Fibroblast of skin of right biceps (primary cell): ENCODE measurements at regions not wholly inside any gene's neighbourhood (a gene's known extent, or its start where the extent isn't known, plus 50 kb on each side); places are given as distances from the start of the nearest gene placed in this dataset.

Experiments used
- DNase-seq: peaks from one replicate; pipeline ENCODE4 v3.0.0-alpha.2; 2013

- DNase-seq: no peak
Observed at GRCh38 chr5:54634089-54634488, 116.5 kb downstream of the SNX18 start.

- DNase-seq: no peak
Observed at GRCh38 chr5:54632131-54632701, 114.7 kb downstream of the SNX18 start.

GRCh38 chr5:54630738-54631359 is 113.3 kb downstream of the SNX18 start:
- peak; percentile 45 for DNase-seq

- DNase-seq: no peak
Observed at GRCh38 chr5:54629115-54629514, 111.6 kb downstream of the SNX18 start.

GRCh38 chr5:54628050-54628449 is 110.5 kb downstream of the SNX18 start:
- no peak for DNase-seq

- no peak for DNase-seq
Observed at GRCh38 chr5:54626407-54626806, 108.8 kb downstream of the SNX18 start.

- DNase-seq: peak; percentile 86
Observed at GRCh38 chr5:54624805-54625568, 107.4 kb downstream of the SNX18 start.

GRCh38 chr5:54621709-54622108 is 104.2 kb downstream of the SNX18 start:
- no peak for DNase-seq

- no peak for DNase-seq
Observed at GRCh38 chr5:54621048-54621447, 103.5 kb downstream of the SNX18 start.

GRCh38 chr5:54620141-54620933 is 102.8 kb downstream of the SNX18 start:
- DNase-seq: no peak

- no peak for DNase-seq
Observed at GRCh38 chr5:54619731-54620130, 102.2 kb downstream of the SNX18 start.

- DNase-seq: no peak
Observed at GRCh38 chr5:54616518-54617220, 99.1 kb downstream of the SNX18 start.

- peak; percentile 33 for DNase-seq
Observed at GRCh38 chr5:54616031-54616430, 98.5 kb downstream of the SNX18 start.

- no peak for DNase-seq
Observed at GRCh38 chr5:54615381-54615780, 97.8 kb downstream of the SNX18 start.

GRCh38 chr5:54612711-54613110 is 95.2 kb downstream of the SNX18 start:
- DNase-seq: no peak

GRCh38 chr5:54611290-54611951 is 93.9 kb downstream of the SNX18 start:
- peak; percentile 69 for DNase-seq

GRCh38 chr5:54610197-54610944 is 92.8 kb downstream of the SNX18 start:
- DNase-seq: peak; percentile 71

GRCh38 chr5:54608423-54609085 is 91.0 kb downstream of the SNX18 start:
- DNase-seq: no peak

- no peak for DNase-seq
Observed at GRCh38 chr5:54607006-54607405, 89.4 kb downstream of the SNX18 start.

- peak; percentile 45 for DNase-seq
Observed at GRCh38 chr5:54603372-54603771, 85.8 kb downstream of the SNX18 start.

GRCh38 chr5:54602475-54602874 is 84.9 kb downstream of the SNX18 start:
- no peak for DNase-seq
